GM21576 (cell line): ENCODE measurements at regions not wholly inside any gene's neighbourhood (a gene's known extent, or its start where the extent isn't known, plus 50 kb on each side); places are given as distances from the start of the nearest gene placed in this dataset.
A peak's percentile ranks its signal among the peaks of the same experiment; 100 is the strongest.

ENCODE experiments used
- ATAC-seq: cut with Tn5 transposase; IDR thresholded peaks from one replicate; pipeline ENCODE4 v1.9.1; 2021; ENCODE audit warnings: mild to moderate bottlenecking, moderate library complexity; ENCODE audit not compliant: unreplicated experiment

DNA sequence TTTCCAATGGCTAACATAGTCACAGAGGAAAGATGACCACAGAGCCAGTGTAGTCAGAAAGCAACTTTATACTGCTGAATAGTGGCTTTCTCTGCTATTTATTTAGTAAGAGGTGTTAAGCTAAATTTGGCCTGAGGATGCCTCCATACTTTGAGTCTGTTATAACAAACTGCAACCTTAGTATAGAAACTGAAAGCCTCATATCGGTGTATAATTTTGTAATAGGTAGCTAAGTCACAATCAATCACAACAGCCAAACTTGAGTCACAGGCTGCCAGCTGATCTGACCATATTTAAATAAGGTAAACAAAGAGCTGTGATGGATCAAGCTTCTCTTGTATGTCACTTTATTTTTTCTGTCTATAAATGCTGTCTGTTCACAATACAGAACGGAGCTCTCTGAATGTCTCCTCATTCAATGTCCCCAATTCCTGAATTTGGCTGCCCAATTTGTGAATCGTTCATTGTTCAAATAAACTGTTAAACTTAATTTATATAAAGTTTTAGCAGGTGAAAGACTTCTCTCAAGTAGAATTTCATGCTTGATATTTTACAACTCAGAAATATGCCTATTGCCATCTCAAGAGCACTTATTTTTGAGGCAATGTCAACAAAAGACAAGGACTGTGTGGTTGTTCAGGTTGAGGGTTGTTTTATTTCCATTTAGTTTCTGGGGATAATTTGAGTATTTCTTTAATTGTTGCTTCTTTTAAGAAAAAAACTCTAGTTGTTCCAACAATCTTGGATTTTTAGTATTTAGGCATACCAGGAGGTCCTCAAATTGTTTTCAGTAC lies 339.7 kb upstream of the B3GALT2 start:
- ATAC-seq = no peak

GRCh38 chr1:193525411-193525810 lies 339.0 kb upstream of the B3GALT2 start:
- ATAC-seq = no peak

DNA sequence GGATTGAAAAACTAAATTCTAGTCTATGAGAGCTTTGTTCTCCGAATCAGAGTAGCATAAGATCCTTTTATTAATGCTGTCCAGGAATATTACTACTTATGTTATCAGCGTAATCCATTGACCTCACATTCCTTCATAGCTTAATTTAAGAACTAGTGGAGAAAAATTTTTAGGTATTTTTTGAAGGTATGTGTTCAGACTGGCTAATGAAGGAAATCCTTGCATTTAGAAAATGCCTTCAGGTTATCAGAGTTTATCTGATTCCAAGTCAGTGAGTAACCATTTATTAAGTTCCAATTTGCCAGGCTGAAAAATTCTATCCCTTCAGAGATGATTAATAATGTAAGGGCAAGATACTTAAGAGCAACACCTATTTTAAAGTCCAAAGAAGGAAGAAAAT lies 338.2 kb upstream of the B3GALT2 start:
- ATAC-seq = no peak

DNA sequence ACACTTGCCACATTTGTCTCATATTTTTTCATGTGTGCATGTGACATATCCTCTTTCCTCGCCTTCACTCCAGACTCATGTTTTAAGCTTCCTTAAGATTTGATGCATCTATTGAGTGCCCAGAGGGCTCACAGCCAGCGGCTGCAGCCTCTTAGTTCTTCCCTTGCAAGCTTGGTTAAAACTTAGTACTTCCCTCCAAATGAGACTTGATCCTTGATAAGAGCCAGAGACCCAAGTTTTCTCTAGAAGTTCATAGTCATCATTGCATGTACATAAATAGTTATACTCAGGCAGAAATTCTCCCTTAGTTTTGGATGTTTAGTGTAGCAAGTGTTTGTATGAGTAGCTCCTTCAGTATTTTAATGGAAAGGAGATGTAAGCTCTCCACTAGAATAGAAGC lies 337.6 kb upstream of the B3GALT2 start:
- no peak for ATAC-seq

GRCh38 chr1:193520472-193520871 lies 334.1 kb upstream of the B3GALT2 start:
- no peak for ATAC-seq

GRCh38 chr1:193519922-193520321 lies 333.5 kb upstream of the B3GALT2 start:
- ATAC-seq = no peak

DNA sequence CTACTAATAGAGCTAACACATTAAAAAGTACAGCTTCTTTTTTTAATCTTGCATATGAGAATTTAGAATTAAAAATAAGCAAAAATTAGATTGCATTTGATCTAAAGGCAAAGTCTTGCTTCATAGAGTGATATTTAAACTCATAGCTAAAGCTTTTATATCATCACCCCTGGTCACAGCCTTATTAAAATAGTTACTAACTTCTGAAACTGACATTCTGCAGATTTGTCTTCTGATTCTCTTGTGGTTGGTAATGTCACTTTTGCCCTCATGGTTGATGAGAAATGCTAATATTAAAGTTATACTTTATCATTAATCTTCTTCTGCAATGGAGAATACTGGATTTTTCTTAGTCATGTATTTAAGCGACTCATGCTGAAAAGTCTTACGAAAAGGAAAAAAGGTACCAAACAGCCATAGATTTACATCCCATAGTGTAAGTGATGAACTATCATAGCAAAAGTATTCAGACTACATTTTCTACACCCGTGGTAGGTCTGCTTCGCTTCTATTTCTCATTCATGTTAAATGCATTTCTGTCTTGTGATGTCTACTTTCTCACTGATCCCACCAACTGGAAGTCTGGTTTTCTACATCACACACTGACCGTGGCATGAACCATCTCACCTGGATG lies 330.5 kb upstream of the B3GALT2 start:
- no peak for ATAC-seq

DNA sequence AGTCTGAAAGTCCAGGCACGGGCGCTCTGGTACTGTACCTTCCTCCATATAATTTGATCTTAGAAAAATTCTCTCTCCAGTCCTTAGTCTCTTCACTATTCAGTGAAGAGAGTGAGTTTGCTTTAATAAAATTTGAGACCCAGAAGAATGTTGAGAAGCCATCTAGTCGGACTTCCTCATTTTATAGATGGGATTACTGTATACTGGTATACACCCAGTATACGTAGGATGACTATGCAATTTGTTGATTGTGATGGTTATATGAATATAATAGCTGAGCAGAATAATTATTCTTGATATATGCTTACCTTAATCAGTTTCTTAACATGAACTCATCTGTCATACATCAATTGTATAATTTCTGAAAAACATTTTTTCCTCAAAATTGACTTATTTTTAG lies 328.0 kb upstream of the B3GALT2 start:
- ATAC-seq = no peak

DNA sequence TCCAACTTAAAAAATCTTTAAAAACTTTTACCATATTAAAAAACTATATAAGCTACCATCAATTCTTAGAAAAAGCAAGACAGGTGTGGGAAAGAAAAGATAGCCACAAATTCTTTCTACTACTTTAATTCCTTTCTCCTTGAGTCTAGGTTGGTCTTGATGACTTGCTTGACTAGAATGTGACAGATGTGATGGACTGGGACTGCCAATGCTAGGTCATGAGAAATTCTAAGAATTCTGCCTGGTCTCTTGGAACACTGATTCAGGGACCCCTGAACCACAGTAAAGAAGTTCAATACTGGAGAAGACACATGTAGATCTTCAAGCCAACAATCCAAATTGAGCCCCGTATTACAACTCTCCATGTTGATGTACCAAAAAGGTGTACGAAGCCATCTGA lies 326.6 kb upstream of the B3GALT2 start:
- no peak for ATAC-seq

- ATAC-seq = no peak
Observed at GRCh38 chr1:193504920-193505319, 318.5 kb upstream of the B3GALT2 start.

GRCh38 chr1:193498088-193498655 lies 311.8 kb upstream of the B3GALT2 start:
- no peak for ATAC-seq

DNA sequence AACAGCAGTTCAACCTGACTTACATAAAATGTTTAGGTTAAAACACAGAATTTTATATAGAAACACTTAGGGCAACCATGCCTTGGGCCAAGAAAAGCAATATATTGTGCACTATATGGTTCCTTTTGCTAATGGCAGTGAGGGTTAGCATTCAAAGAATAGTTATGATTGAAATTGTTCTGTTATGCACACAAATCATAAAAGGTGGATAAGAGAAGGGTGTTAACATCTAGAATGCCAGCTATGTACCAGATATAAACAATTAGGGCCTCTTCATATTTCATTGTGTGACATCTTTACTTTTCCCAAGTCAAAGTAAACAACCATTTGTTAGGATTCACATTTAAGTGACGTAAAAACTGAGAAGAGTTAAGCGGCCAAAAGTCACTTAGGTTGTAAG lies 308.0 kb upstream of the B3GALT2 start:
- ATAC-seq = no peak

DNA sequence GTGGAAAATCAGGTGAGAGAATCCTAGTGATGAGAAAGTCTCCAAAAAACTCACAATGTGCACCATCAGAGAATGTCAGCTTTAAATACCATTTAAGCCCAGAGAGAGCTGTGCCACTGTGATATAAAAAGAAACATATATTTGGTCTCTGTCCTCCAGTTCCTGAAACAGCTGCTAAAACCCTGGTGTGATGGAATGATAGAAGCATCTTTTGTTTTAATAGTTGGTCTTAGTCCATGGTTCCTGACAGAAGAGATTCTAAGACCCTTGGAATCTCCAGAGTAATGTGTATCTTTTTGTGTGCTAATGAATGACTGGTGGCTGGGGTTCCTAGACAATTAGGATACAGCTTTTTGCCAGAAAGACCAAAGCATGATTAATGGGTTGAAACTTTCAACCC lies 302.8 kb upstream of the B3GALT2 start:
- no peak for ATAC-seq

DNA sequence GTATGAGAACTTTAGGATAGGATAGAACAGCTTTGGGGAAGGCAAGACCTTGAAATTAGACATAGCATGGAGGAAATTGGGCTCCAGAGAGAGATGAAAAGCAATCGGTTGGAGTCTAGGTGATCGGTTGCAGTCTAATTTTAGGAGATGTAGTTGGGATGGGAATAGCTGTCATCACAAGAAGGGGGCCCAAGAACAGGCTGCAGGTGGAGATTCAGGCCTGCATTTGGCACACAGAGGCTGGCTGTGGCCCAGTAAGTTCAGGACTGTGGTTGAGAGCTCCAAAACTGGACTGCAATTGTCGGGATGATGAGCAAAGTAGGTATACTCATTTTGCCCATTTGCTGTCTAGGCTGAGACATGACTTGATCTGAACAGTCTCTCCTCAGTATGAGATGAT lies 301.3 kb upstream of the B3GALT2 start:
- ATAC-seq = no peak

GRCh38 chr1:193486671-193487229 lies 300.3 kb upstream of the B3GALT2 start:
- peak; percentile 43 for ATAC-seq

- ATAC-seq = no peak
Observed at GRCh38 chr1:193480755-193481154, 294.3 kb upstream of the B3GALT2 start.

DNA sequence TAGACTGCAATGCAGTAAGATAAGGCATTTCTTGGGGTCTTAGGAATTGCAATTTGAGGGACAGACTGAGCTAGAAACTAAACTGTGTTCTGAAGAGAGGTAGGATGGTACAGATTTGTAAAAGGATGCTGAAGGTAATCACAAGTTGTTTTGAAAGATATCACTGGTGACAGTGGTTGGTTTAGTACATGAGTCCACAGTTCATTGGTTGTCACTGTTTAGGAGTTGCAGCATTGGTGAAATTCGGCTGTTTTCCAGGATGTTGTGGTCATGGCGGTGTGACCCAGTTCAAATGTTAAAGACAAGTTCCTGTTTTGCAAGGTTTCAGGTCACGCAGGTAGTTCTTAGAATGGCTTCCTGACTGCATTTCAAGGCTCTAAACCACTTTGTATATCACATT lies 292.8 kb upstream of the B3GALT2 start:
- peak; percentile 98 for ATAC-seq

DNA sequence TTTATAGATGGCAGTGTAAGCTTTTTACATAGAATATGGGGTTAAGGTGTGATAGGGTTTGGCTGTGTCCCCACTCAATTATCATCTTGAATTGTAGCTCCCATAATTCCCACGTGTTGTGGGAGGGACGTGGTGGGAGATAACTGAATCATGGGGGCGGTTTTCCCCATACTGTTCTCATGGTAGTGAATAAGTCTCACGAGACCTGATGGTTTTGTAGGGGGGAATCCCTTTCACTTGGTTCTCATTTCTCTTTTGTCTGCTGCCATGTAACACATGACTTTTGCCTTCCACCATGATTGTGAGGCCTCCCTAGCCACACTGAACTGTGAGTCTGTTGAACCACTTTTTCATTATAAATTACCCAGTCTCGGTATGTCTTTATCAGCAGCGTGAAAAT lies 290.3 kb upstream of the B3GALT2 start:
- ATAC-seq = no peak

- ATAC-seq = no peak
Observed at GRCh38 chr1:193473932-193474331, 287.5 kb upstream of the B3GALT2 start.

DNA sequence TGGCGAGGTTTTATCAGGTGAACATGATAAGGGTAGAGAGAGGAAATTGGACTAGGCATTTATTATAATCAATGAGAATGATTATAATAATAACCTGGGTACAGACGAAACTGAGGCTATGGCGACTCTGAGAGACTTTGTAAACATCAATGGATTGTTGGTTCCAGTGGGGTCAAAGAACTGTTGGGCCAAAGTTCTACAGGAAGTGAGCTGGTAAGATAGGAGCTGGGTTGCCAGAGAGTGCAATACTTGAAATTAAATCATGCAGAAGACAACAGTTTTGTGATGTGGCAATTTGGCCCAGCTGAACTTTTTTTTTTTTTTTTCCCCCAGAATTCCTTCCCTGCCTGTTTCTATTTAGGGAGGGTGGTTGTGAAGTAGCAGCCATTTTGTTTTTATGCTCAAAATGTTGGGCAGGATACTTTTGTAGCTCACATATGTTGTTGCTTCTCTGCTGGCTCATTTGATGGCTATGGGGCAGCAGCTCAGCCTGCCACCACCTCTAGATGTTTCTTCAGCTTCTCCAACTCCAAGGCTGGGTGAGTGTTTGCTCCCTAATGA lies 286.5 kb upstream of the B3GALT2 start:
- ATAC-seq = no peak

GRCh38 chr1:193472430-193472829 lies 286.0 kb upstream of the B3GALT2 start:
- no peak for ATAC-seq

DNA sequence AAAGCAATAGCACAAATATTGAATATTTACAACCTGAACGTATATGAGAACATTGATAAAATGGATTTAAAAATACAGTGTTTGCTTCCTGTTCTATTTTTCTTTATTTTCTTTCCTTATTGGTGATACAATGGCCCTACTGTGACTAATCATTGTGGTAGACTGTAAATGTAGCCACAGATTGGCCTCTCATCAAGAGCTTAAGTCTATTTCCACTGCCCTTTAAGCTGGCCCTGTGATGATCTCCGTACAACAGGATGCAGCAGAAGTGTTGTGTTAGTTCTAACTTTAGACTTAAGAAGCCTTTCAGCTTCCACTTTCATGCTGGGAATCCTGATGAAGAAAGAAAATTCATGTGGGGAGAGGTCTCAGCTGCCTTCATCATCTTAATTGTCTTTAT lies 285.6 kb upstream of the B3GALT2 start:
- no peak for ATAC-seq
